ENCODE measurements at regions not wholly inside any gene's neighbourhood (a gene's known extent, or its start where the extent isn't known, plus 50 kb on each side); places are given as distances from the start of the nearest gene placed in this dataset.
"Not testable (repeated sequence)": the region's sequence is repeated elsewhere in the genome, so short reads cannot be mapped to it uniquely, and the experiment has no call there.

GRCh38 chr10:109593682-109594081 lies 329.6 kb downstream of the XPNPEP1 start:
- DNase-seq (ENCODE audit: low read depth): no peak
- in situ Hi-C loops (cut with HindIII; ENCODE audit: low pct_unique_long_range_greater_than_20kb, low sequenced_read_pairs): no loop called here

GRCh38 chr10:109592391-109592790 lies 330.9 kb downstream of the XPNPEP1 start:
- in situ Hi-C loops (cut with HindIII; ENCODE audit: low pct_unique_long_range_greater_than_20kb, low sequenced_read_pairs): no loop called here
- DNase-seq (ENCODE audit: low read depth): no peak

GRCh38 chr10:109591601-109592000 lies 331.7 kb downstream of the XPNPEP1 start:
- in situ Hi-C loops (cut with HindIII; ENCODE audit: low pct_unique_long_range_greater_than_20kb, low sequenced_read_pairs): no loop called here
- no peak for DNase-seq (ENCODE audit: low read depth)

GRCh38 chr10:109588259-109588658 lies 335.1 kb downstream of the XPNPEP1 start:
- no peak for DNase-seq (ENCODE audit: low read depth)
- in situ Hi-C loops (cut with HindIII; ENCODE audit: low pct_unique_long_range_greater_than_20kb, low sequenced_read_pairs): no loop called here

GRCh38 chr10:109587366-109587765 lies 335.9 kb downstream of the XPNPEP1 start:
- in situ Hi-C loops (cut with HindIII; ENCODE audit: low pct_unique_long_range_greater_than_20kb, low sequenced_read_pairs): no loop called here
- no peak for DNase-seq (ENCODE audit: low read depth)

GRCh38 chr10:109556399-109556798 lies 366.9 kb downstream of the XPNPEP1 start:
- in situ Hi-C loops (cut with HindIII; ENCODE audit: low pct_unique_long_range_greater_than_20kb, low sequenced_read_pairs): no loop called here
- DNase-seq (ENCODE audit: low read depth): no peak

GRCh38 chr10:109542050-109542603 lies 381.2 kb downstream of the XPNPEP1 start:
- DNase-seq (ENCODE audit: low read depth); in situ Hi-C loops (cut with HindIII; ENCODE audit: low pct_unique_long_range_greater_than_20kb, low sequenced_read_pairs): not testable (repeated sequence)

GRCh38 chr10:109534193-109534592 lies 389.1 kb downstream of the XPNPEP1 start:
- DNase-seq (ENCODE audit: low read depth): no peak
- in situ Hi-C loops (cut with HindIII; ENCODE audit: low pct_unique_long_range_greater_than_20kb, low sequenced_read_pairs): no loop called here

GRCh38 chr10:109529258-109529657 lies 394.1 kb downstream of the XPNPEP1 start:
- in situ Hi-C loops (cut with HindIII; ENCODE audit: low pct_unique_long_range_greater_than_20kb, low sequenced_read_pairs): no loop called here
- no peak for DNase-seq (ENCODE audit: low read depth)

- DNase-seq (ENCODE audit: low read depth): no peak
- in situ Hi-C loops (cut with HindIII; ENCODE audit: low pct_unique_long_range_greater_than_20kb, low sequenced_read_pairs): no loop called here
Observed at GRCh38 chr10:109517748-109518147, 405.6 kb downstream of the XPNPEP1 start.

- no peak for DNase-seq (ENCODE audit: low read depth)
- in situ Hi-C loops (cut with HindIII; ENCODE audit: low pct_unique_long_range_greater_than_20kb, low sequenced_read_pairs): no loop called here
Observed at GRCh38 chr10:109504401-109504800, 418.9 kb downstream of the XPNPEP1 start.

- in situ Hi-C loops (cut with HindIII; ENCODE audit: low pct_unique_long_range_greater_than_20kb, low sequenced_read_pairs): no loop called here
- DNase-seq (ENCODE audit: low read depth): no peak
Observed at GRCh38 chr10:109487691-109488090, 435.6 kb downstream of the XPNPEP1 start.

- no peak for DNase-seq (ENCODE audit: low read depth)
- in situ Hi-C loops (cut with HindIII; ENCODE audit: low pct_unique_long_range_greater_than_20kb, low sequenced_read_pairs): no loop called here
Observed at GRCh38 chr10:109480836-109481235, 442.5 kb downstream of the XPNPEP1 start.

GRCh38 chr10:109475711-109476421 lies 447.4 kb downstream of the XPNPEP1 start:
- no peak for DNase-seq (ENCODE audit: low read depth)
- in situ Hi-C loops (cut with HindIII; ENCODE audit: low pct_unique_long_range_greater_than_20kb, low sequenced_read_pairs): no loop called here

- DNase-seq (ENCODE audit: low read depth): no peak
Observed at GRCh38 chr10:109474812-109475211, 448.5 kb downstream of the XPNPEP1 start.

GRCh38 chr10:109474261-109474660 lies 449.1 kb downstream of the XPNPEP1 start:
- DNase-seq (ENCODE audit: low read depth): no peak
- in situ Hi-C loops (cut with HindIII; ENCODE audit: low pct_unique_long_range_greater_than_20kb, low sequenced_read_pairs): no loop called here

More at GRCh38 chr10:109474812-109475211, 448.5 kb downstream of the XPNPEP1 start:
- in situ Hi-C loops (cut with HindIII; ENCODE audit: low pct_unique_long_range_greater_than_20kb, low sequenced_read_pairs): no loop called here

- DNase-seq (ENCODE audit: low read depth): no peak
- in situ Hi-C loops (cut with HindIII; ENCODE audit: low pct_unique_long_range_greater_than_20kb, low sequenced_read_pairs): no loop called here
Observed at GRCh38 chr10:109467551-109467950, 455.8 kb downstream of the XPNPEP1 start.

GRCh38 chr10:109464949-109465348 lies 458.4 kb downstream of the XPNPEP1 start:
- in situ Hi-C loops (cut with HindIII; ENCODE audit: low pct_unique_long_range_greater_than_20kb, low sequenced_read_pairs): no loop called here
- DNase-seq (ENCODE audit: low read depth): no peak

- in situ Hi-C loops (cut with HindIII; ENCODE audit: low pct_unique_long_range_greater_than_20kb, low sequenced_read_pairs): no loop called here
Observed at GRCh38 chr10:109457302-109457638, 466.0 kb downstream of the XPNPEP1 start.

More at GRCh38 chr10:109457302-109457638, 466.0 kb downstream of the XPNPEP1 start:
- DNase-seq (ENCODE audit: low read depth): no peak
